ENCODE measurements at regions not wholly inside any gene's neighbourhood (a gene's known extent, or its start where the extent isn't known, plus 50 kb on each side); places are given as distances from the start of the nearest gene placed in this dataset.

- H3K36me3 ChIP-seq (ENCODE audit: control insufficient read depth, insufficient read depth, low read length) = no peaks in the 10 kb centered on the region
- H3K9ac ChIP-seq (ENCODE audit: low read depth, low read length) = no peak overlapping the region
- H3K27me3 ChIP-seq (ENCODE audit: control insufficient read depth, insufficient read depth, low read length) = no peaks in the 10 kb centered on the region
- no peak overlapping the region for H3K27ac ChIP-seq (ENCODE audit: low read depth, low read length)
- peaks cover 10% of the 10 kb centered on the region for H3K4me1 ChIP-seq (ENCODE audit: control insufficient read depth, insufficient read depth, low read length)
- H3K4me3 ChIP-seq (ENCODE audit: low read depth, low read length) = no peak overlapping the region
- no peaks in the 10 kb centered on the region for H3K9me3 ChIP-seq (ENCODE audit: control insufficient read depth, insufficient read depth, low read length)
Measured at GRCh38 chr11:92628401-92629292, 340.8 kb upstream of the MTNR1B start.

DNA sequence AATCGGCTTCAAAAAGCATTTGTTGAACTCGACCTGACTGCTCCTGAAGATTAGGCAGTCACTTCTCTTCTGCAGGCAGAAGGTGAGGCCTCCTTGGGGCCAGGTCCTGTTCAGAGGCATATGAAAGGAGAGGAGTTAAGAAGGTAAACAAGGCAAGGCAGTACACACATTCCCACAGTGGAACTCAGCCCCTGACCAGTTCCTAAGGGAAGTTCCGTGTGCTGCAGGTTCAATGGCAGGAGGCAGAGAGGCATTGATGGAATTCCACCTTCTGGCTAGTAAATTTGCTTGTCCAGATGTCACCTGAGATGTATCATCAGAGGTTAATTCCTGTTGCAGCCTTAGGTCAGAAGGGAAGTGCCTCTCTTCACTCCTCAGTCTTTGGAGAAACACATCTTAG lies 337.0 kb upstream of the MTNR1B start:
- H3K4me1 ChIP-seq (ENCODE audit: control insufficient read depth, insufficient read depth, low read length) = peaks cover 9% of the 10 kb centered on the region
- no peak overlapping the region for H3K27ac ChIP-seq (ENCODE audit: low read depth, low read length)
- no peaks in the 10 kb centered on the region for H3K9me3 ChIP-seq (ENCODE audit: control insufficient read depth, insufficient read depth, low read length)
- no peaks in the 10 kb centered on the region for H3K27me3 ChIP-seq (ENCODE audit: control insufficient read depth, insufficient read depth, low read length)
- H3K9ac ChIP-seq (ENCODE audit: low read depth, low read length) = no peak overlapping the region
- no peak overlapping the region for H3K4me3 ChIP-seq (ENCODE audit: low read depth, low read length)
- no peaks in the 10 kb centered on the region for H3K36me3 ChIP-seq (ENCODE audit: control insufficient read depth, insufficient read depth, low read length)

DNA sequence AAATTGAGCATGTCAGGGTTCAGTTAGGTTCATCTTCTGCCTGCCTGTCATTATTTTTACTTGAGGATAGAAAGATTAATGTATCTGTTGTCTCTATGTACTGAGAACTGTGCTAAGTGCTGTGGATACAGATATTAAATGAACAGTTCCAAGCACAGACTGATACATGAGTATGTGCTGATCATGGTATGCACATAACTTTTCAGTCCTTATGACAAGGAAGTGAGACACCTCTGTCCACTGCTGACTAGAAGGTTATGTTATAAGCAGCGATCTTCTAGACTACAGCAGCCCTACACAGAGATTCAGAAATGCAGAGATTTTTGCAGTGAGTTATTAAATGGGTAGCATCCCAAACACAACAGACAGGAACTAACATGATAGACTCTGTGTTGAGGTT lies 335.6 kb upstream of the MTNR1B start:
- no peak overlapping the region for H3K9ac ChIP-seq (ENCODE audit: low read depth, low read length)

GRCh38 chr11:92636543-92637188 lies 332.8 kb upstream of the MTNR1B start:
- peaks cover 3% of the 10 kb centered on the region; the same call in 1 of the 2 replicates for H3K4me1 ChIP-seq (ENCODE audit: control insufficient read depth, insufficient read depth, low read length)
- no peak overlapping the region for H3K4me3 ChIP-seq (ENCODE audit: low read depth, low read length)
- no peaks in the 10 kb centered on the region for H3K9me3 ChIP-seq (ENCODE audit: control insufficient read depth, insufficient read depth, low read length)

More for the DNA sequence above, 335.6 kb upstream of the MTNR1B start:
- H3K9me3 ChIP-seq (ENCODE audit: control insufficient read depth, insufficient read depth, low read length) = no peaks in the 10 kb centered on the region
- no peaks in the 10 kb centered on the region for H3K27me3 ChIP-seq (ENCODE audit: control insufficient read depth, insufficient read depth, low read length)
- no peak overlapping the region for H3K4me3 ChIP-seq (ENCODE audit: low read depth, low read length)
- H3K27ac ChIP-seq (ENCODE audit: low read depth, low read length) = no peak overlapping the region
- H3K4me1 ChIP-seq (ENCODE audit: control insufficient read depth, insufficient read depth, low read length) = peaks cover 3% of the 10 kb centered on the region; the same call in 1 of the 2 replicates
- no peaks in the 10 kb centered on the region for H3K36me3 ChIP-seq (ENCODE audit: control insufficient read depth, insufficient read depth, low read length)

DNA sequence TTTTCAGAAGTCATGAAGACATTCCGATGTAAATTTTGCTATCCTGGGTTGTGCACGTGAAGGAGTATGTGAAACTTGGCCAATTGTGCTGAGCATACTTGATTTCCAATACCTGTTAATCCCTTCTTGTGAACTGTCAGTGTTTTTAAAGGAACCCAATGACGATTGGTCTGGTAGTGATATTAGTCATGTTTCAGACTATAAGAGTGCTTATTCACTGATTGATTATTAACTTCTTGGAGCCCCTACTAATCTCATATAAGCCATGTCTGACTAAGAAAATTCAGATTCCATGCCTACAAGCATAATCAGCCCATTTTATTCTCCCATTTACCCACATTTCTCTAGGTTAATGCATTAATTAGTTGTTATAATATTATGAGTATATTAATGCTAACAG lies 330.8 kb upstream of the MTNR1B start:
- Histone ChIP-seq H3K4me1 (ENCODE audit: control insufficient read depth, insufficient read depth, low read length) (no peaks in the 10 kb centered on the region), H3K9ac (ENCODE audit: low read depth, low read length) (no peak overlapping the region), H3K36me3 (ENCODE audit: control insufficient read depth, insufficient read depth, low read length) (no peaks in the 10 kb centered on the region), H3K4me3 (ENCODE audit: low read depth, low read length) (no peak overlapping the region), H3K27ac (ENCODE audit: low read depth, low read length) (no peak overlapping the region), H3K27me3 (ENCODE audit: control insufficient read depth, insufficient read depth, low read length) (no peaks in the 10 kb centered on the region), H3K9me3 (ENCODE audit: control insufficient read depth, insufficient read depth, low read length) (no peaks in the 10 kb centered on the region)

More at GRCh38 chr11:92636543-92637188, 332.8 kb upstream of the MTNR1B start:
- Histone ChIP-seq H3K27me3 (ENCODE audit: control insufficient read depth, insufficient read depth, low read length) (no peaks in the 10 kb centered on the region), H3K27ac (ENCODE audit: low read depth, low read length) (no peak overlapping the region), H3K36me3 (ENCODE audit: control insufficient read depth, insufficient read depth, low read length) (no peaks in the 10 kb centered on the region), H3K9ac (ENCODE audit: low read depth, low read length) (no peak overlapping the region)

GRCh38 chr11:92642177-92642931 lies 327.1 kb upstream of the MTNR1B start:
- no peaks in the 10 kb centered on the region for H3K27me3 ChIP-seq (ENCODE audit: control insufficient read depth, insufficient read depth, low read length)
- no peak overlapping the region for H3K9ac ChIP-seq (ENCODE audit: low read depth, low read length)
- no peak overlapping the region for H3K27ac ChIP-seq (ENCODE audit: low read depth, low read length)
- no peaks in the 10 kb centered on the region for H3K4me1 ChIP-seq (ENCODE audit: control insufficient read depth, insufficient read depth, low read length)
- no peak overlapping the region for H3K4me3 ChIP-seq (ENCODE audit: low read depth, low read length)
- no peaks in the 10 kb centered on the region for H3K9me3 ChIP-seq (ENCODE audit: control insufficient read depth, insufficient read depth, low read length)
- H3K36me3 ChIP-seq (ENCODE audit: control insufficient read depth, insufficient read depth, low read length) = no peaks in the 10 kb centered on the region

DNA sequence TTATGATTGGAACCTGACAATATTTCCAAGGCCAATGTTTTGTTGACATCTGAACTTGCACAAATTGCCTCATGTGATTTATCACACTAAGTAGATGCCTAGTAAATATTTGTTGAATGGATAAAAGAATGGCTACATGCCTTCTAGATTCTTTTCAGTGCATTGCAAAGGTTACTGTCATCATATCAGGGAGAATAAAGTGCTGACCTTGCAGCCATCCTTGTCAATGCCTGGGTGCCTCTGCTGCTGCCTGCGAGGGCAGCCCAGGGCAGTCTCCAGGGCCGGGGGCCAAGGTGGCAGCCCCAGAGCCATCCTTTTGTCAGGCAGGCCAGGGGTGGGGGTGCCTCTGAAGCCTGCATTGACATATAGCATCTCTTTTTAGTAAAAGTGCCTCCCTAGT lies 325.6 kb upstream of the MTNR1B start:
- Histone ChIP-seq H3K4me3 (ENCODE audit: low read depth, low read length) (no peak overlapping the region), H3K9ac (ENCODE audit: low read depth, low read length) (no peak overlapping the region), H3K4me1 (ENCODE audit: control insufficient read depth, insufficient read depth, low read length) (no peaks in the 10 kb centered on the region), H3K27me3 (ENCODE audit: control insufficient read depth, insufficient read depth, low read length) (no peaks in the 10 kb centered on the region), H3K36me3 (ENCODE audit: control insufficient read depth, insufficient read depth, low read length) (no peaks in the 10 kb centered on the region), H3K27ac (ENCODE audit: low read depth, low read length) (no peak overlapping the region), H3K9me3 (ENCODE audit: control insufficient read depth, insufficient read depth, low read length) (no peaks in the 10 kb centered on the region)

GRCh38 chr11:92644595-92645445 lies 324.6 kb upstream of the MTNR1B start:
- Histone ChIP-seq H3K9ac (ENCODE audit: low read depth, low read length) (no peak overlapping the region), H3K4me1 (ENCODE audit: control insufficient read depth, insufficient read depth, low read length) (no peaks in the 10 kb centered on the region), H3K9me3 (ENCODE audit: control insufficient read depth, insufficient read depth, low read length) (no peaks in the 10 kb centered on the region), H3K27ac (ENCODE audit: low read depth, low read length) (no peak overlapping the region), H3K36me3 (ENCODE audit: control insufficient read depth, insufficient read depth, low read length) (no peaks in the 10 kb centered on the region), H3K27me3 (ENCODE audit: control insufficient read depth, insufficient read depth, low read length) (no peaks in the 10 kb centered on the region), H3K4me3 (ENCODE audit: low read depth, low read length) (no peak overlapping the region)

DNA sequence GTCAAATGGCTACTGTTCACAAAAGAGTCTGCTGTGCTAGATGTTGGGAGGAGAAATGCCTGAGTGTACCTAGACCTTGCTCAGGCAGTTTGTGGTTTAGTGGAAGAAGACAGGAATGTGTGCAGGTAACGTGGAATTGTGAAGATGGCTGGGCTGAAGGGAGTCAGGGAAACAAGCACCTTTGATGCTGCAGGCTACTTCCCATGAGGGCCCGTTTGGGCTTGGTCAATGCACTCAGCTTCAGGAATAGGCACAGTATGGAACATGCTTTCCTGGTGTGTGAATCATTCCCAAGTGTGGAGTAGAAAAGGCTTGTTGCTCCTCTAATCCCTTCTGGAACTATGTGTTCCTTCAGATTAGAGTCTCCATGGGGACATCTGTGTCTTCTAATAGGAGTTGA lies 318.3 kb upstream of the MTNR1B start:
- H3K4me3 ChIP-seq (ENCODE audit: low read depth, low read length) = no peak overlapping the region
- no peaks in the 10 kb centered on the region for H3K27me3 ChIP-seq (ENCODE audit: control insufficient read depth, insufficient read depth, low read length)
- no peak overlapping the region for H3K27ac ChIP-seq (ENCODE audit: low read depth, low read length)
- H3K9ac ChIP-seq (ENCODE audit: low read depth, low read length) = no peak overlapping the region
- no peaks in the 10 kb centered on the region for H3K9me3 ChIP-seq (ENCODE audit: control insufficient read depth, insufficient read depth, low read length)
- no peaks in the 10 kb centered on the region for H3K4me1 ChIP-seq (ENCODE audit: control insufficient read depth, insufficient read depth, low read length)
- no peaks in the 10 kb centered on the region for H3K36me3 ChIP-seq (ENCODE audit: control insufficient read depth, insufficient read depth, low read length)

- H3K27me3 ChIP-seq (ENCODE audit: control insufficient read depth, insufficient read depth, low read length) = no peaks in the 10 kb centered on the region
- H3K36me3 ChIP-seq (ENCODE audit: control insufficient read depth, insufficient read depth, low read length) = no peaks in the 10 kb centered on the region
- H3K9me3 ChIP-seq (ENCODE audit: control insufficient read depth, insufficient read depth, low read length) = no peaks in the 10 kb centered on the region
Measured at GRCh38 chr11:92653454-92653853, 316.0 kb upstream of the MTNR1B start.

More at GRCh38 chr11:92653454-92653853, 316.0 kb upstream of the MTNR1B start:
- Histone ChIP-seq H3K27ac (ENCODE audit: low read depth, low read length) (no peak overlapping the region), H3K4me1 (ENCODE audit: control insufficient read depth, insufficient read depth, low read length) (no peaks in the 10 kb centered on the region), H3K4me3 (ENCODE audit: low read depth, low read length) (no peak overlapping the region), H3K9ac (ENCODE audit: low read depth, low read length) (no peak overlapping the region)
